Spleen (tissue), 7 donors: ENCODE measurements at regions not wholly inside any gene's neighbourhood (a gene's known extent, or its start where the extent isn't known, plus 50 kb on each side); places are given as distances from the start of the nearest gene placed in this dataset.

ENCODE experiments used
- CTCF ChIP-seq, 11 experiments: fragments of 200-600 bp in 7 of 11; fragments of 450-650 bp in 4 of 11; sonication (generic) in 4 of 11; IDR thresholded peaks in 8 of 11; conservative IDR thresholded peaks in 3 of 11; 1 replicate in 7 of 11; 2 replicates in 4 of 11; pipeline versions ENCODE4 v1.4.0 to v1.8.0; 2016 to 2021; ENCODE audit warnings: antibody characterized with exemption in 11 of 11, inconsistent platforms in 4 of 11, mild to moderate bottlenecking in 1 of 11
- POLR2A ChIP-seq, 3 donors: fragments of 450-650 bp; IDR thresholded peaks; one replicate each; pipeline ENCODE4 v1.5.1; 2017; ENCODE audit warnings: antibody characterized with exemption in 3 of 3, mild to moderate bottlenecking in 1 of 3
- POLR2AphosphoS5 ChIP-seq, 3 donors: sonication (generic); formaldehyde crosslinking; IDR thresholded peaks; one replicate each; pipeline ENCODE4 v1.5.1; 2017; ENCODE audit warnings: antibody characterized with exemption in 3 of 3
- donor health status: DM: no; HTN: no; CAD: no; lungs with moderate emphysema.
- donor health status: DM: no; HTN: no; CAD: no.
- donor health status: DM: no; HTN: no; CAD: no.

- TF ChIP-seq CTCF (IDR thresholded peaks at IDR 0.05 in 8 of 11, conservative IDR thresholded peaks at IDR 0.05 in 3 of 11) (no peak), POLR2AphosphoS5 (IDR thresholded peaks at IDR 0.05) (no peak), POLR2A (IDR thresholded peaks at IDR 0.05) (no peak)
These were observed 103.1 kb downstream of the TLR5 start for GRCh38 chr1:223039990-223040389.
